CD14-positive monocyte (primary cell): ENCODE measurements at regions not wholly inside any gene's neighbourhood (a gene's known extent, or its start where the extent isn't known, plus 50 kb on each side); places are given as distances from the start of the nearest gene placed in this dataset.

Experiments
- DNase-seq, 3 donors: peaks; one replicate each; pipeline ENCODE4 v3.0.0-alpha.2; 2011 to 2022
- H2AFZ ChIP-seq: 2 replicates; pipeline ENCODE4 v1.6.0; 2012; ENCODE audit warnings: mild to moderate bottlenecking, low read depth, low read length, inconsistent platforms; ENCODE audit not compliant: insufficient read depth, poor library complexity, severe bottlenecking
- H3K27ac ChIP-seq, 2 donors: 1 replicate in 1 of 2; 2 replicates in 1 of 2; pipeline ENCODE4 v1.5.1; 2012 to 2013; ENCODE audit warnings: low read length in 2 of 2, control low read depth in 1 of 2, inconsistent platforms in 1 of 2, low read depth in 1 of 2, mild to moderate bottlenecking in 1 of 2
- H3K27me3 ChIP-seq, 2 donors: one replicate each; pipeline versions ENCODE4 v1.6.0 to v1.6.1; 2011 to 2013; ENCODE audit warnings: low read length in 2 of 2; ENCODE audit not compliant: control insufficient read depth in 2 of 2, insufficient read depth in 2 of 2
- H3K36me3 ChIP-seq, 2 donors: replicated peaks in 1 of 2; 1 replicate in 1 of 2; 2 replicates in 1 of 2; pipeline versions ENCODE4 v1.5.1 to v1.6.1; 2012 to 2013; ENCODE audit warnings: low read length in 2 of 2, control low read depth in 1 of 2, inconsistent platforms in 1 of 2, mild to moderate bottlenecking in 1 of 2; ENCODE audit not compliant: insufficient read depth in 2 of 2, control insufficient read depth in 1 of 2
- H3K4me1 ChIP-seq, 2 donors: 1 replicate in 1 of 2; 2 replicates in 1 of 2; pipeline versions ENCODE4 v1.5.1 to v1.6.1; 2012 to 2013; ENCODE audit warnings: low read length in 2 of 2, control low read depth in 1 of 2, inconsistent platforms in 1 of 2, mild to moderate bottlenecking in 1 of 2, moderate library complexity in 1 of 2; ENCODE audit not compliant: insufficient read depth in 2 of 2, control insufficient read depth in 1 of 2
- H3K4me2 ChIP-seq: replicated peaks from 2 replicates; pipeline ENCODE3; 2012; ENCODE audit warnings: low read length, moderate library complexity, mild to moderate bottlenecking; ENCODE audit not compliant: poor library complexity, severe bottlenecking; ENCODE audit errors: extremely low read depth
- H3K4me3 ChIP-seq, 3 experiments: fragments of 200-600 bp in 1 of 3; sonication (generic) in 1 of 3; replicated peaks in 1 of 3; 1 replicate in 2 of 3; 2 replicates in 1 of 3; pipeline ENCODE4 v1.5.1; 2011 to 2013; ENCODE audit warnings: low read length in 3 of 3, mild to moderate bottlenecking in 3 of 3, control low read depth in 2 of 3, low read depth in 2 of 3, inconsistent platforms in 1 of 3, moderate library complexity in 1 of 3
- H3K79me2 ChIP-seq: 2 replicates; pipeline ENCODE4 v1.6.0; 2012; ENCODE audit warnings: mild to moderate bottlenecking, control low read depth, inconsistent platforms, low read length, moderate library complexity; ENCODE audit not compliant: insufficient read depth
- H3K9ac ChIP-seq: 2 replicates; pipeline ENCODE4 v1.6.0; 2017; ENCODE audit warnings: low read length, mild to moderate bottlenecking; ENCODE audit not compliant: insufficient read depth, poor library complexity, severe bottlenecking
- H3K9me3 ChIP-seq, 2 donors: replicated peaks in 1 of 2; 1 replicate in 1 of 2; 2 replicates in 1 of 2; pipeline versions ENCODE4 v1.5.1 to v1.6.1; 2012 to 2013; ENCODE audit warnings: low read length in 2 of 2, control low read depth in 1 of 2; ENCODE audit not compliant: control insufficient read depth in 1 of 2, insufficient read depth in 1 of 2
- H4K20me1 ChIP-seq: 2 replicates; pipeline ENCODE4 v1.6.0; 2012; ENCODE audit warnings: mild to moderate bottlenecking, low read length, control low read depth, moderate library complexity; ENCODE audit not compliant: insufficient read depth
- H3K27ac Mint-ChIP-seq, 7 donors: one replicate each; pipeline ENCODE4 v1.8.0; 2020; ENCODE audit warnings: mild to moderate bottlenecking in 7 of 7, mixed read lengths in 7 of 7, moderate library complexity in 6 of 7, inconsistent platforms in 2 of 7
- H3K27me3 Mint-ChIP-seq, 3 donors: one replicate each; pipeline ENCODE4 v1.8.0; 2021 to 2022; ENCODE audit warnings: low read depth in 3 of 3, mild to moderate bottlenecking in 3 of 3, mixed read lengths in 3 of 3, moderate library complexity in 3 of 3, inconsistent platforms in 1 of 3
- H3K36me3 Mint-ChIP-seq, 2 donors: one replicate each; pipeline ENCODE4 v1.8.0; 2020; ENCODE audit warnings: mixed read lengths in 2 of 2, inconsistent platforms in 1 of 2, mild to moderate bottlenecking in 1 of 2
- H3K4me1 Mint-ChIP-seq: one replicate; pipeline ENCODE4 v1.8.0; 2020; ENCODE audit warnings: mild to moderate bottlenecking, mixed read lengths
- H3K4me3 Mint-ChIP-seq, 2 donors: one replicate each; pipeline ENCODE4 v1.8.0; 2020; ENCODE audit warnings: mild to moderate bottlenecking in 2 of 2, mixed read lengths in 2 of 2, moderate library complexity in 1 of 2
- H3K9me3 Mint-ChIP-seq, 7 donors: one replicate each; pipeline ENCODE4 v1.8.0; 2020 to 2022; ENCODE audit warnings: mixed read lengths in 7 of 7, mild to moderate bottlenecking in 6 of 7, moderate library complexity in 6 of 7, inconsistent platforms in 2 of 7
- CTCF ChIP-seq: fragments of 200-600 bp; IDR thresholded peaks from one replicate; pipeline ENCODE4 v1.8.0; 2022; ENCODE audit warnings: antibody characterized with exemption, mild to moderate bottlenecking
- WGBS: methylation state at CpG from one replicate; pipeline ENCODE4 v1.1.5; 2013; ENCODE audit warnings: missing lambda C conversion rate; ENCODE audit not compliant: insufficient coverage; 5-methylcytosine and 5-hydroxymethylcytosine counted together
- intact Hi-C, 2 donors: fragments of 100-400 bp; cut with micrococcal nuclease; formaldehyde crosslinking; loops; one replicate each; pipeline versions ENCODE4 v1.15.0 to v1.15.1; 2023

DNA sequence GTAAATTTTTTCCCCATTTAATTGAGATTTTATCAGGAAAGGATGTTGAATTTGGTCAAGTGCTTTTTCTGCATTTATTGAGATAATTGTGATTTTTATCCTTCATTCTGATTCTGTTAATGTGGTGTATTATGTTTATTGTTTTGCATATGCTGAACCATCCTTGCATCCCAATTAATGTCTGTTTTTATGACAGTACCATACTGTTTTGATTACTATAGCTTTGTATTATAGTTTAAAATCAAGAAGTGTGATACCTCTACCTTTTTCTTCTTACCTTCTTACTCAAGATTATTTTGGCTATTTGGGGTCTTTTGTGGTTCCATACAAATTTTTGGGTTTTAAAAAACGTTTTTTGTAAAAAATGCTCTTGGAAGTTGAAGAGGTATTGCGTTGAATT, 357.2 kb downstream of the REEP3 start:
- H3K27ac Mint-ChIP-seq, result no peak overlapping the region

GRCh38 chr10:63883861-63884260, 362.7 kb downstream of the REEP3 start:
- H3K9me3 Mint-ChIP-seq, result peaks cover 0 to 7% (median 2%) of the 10 kb centered on the region in 7 donors
- Histone ChIP-seq H3K4me3 (no peak overlapping the region), H3K27ac (no peak overlapping the region), H3K4me1 (no peaks in the 10 kb centered on the region), H3K36me3 (no peaks in the 10 kb centered on the region), H3K9me3 (no peaks in the 10 kb centered on the region), H3K4me2 (no peak overlapping the region), H3K27me3 (no peaks in the 10 kb centered on the region), H3K9ac (no peak overlapping the region), H4K20me1 (no peaks in the 10 kb centered on the region), H3K79me2 (no peaks in the 10 kb centered on the region), H2AFZ (no peak overlapping the region)
- H3K4me3 Mint-ChIP-seq, result no peak overlapping the region
- H3K36me3 Mint-ChIP-seq, result no peaks in the 10 kb centered on the region
- no peak for DNase-seq
- WGBS, result no CpG with 5 or more reads among the region's 1 CpG
- H3K27ac Mint-ChIP-seq, result no peak overlapping the region
- H3K27me3 Mint-ChIP-seq, result peaks cover 1 to 3% (median 2%) of the 10 kb centered on the region in 3 donors
- intact Hi-C loops, result no loop called here
- H3K4me1 Mint-ChIP-seq, result no peaks in the 10 kb centered on the region
- no peak for TF ChIP-seq CTCF

More for the DNA sequence above, 357.2 kb downstream of the REEP3 start:
- H3K9ac ChIP-seq, result no peak overlapping the region
- no peaks in the 10 kb centered on the region for H3K9me3 ChIP-seq
- no peaks in the 10 kb centered on the region for H4K20me1 ChIP-seq
- H3K27me3 ChIP-seq, result no peaks in the 10 kb centered on the region
- Mint-ChIP-seq H3K4me3 (no peak overlapping the region), H3K27me3 (peaks cover 0 to 3% (median 3%) of the 10 kb centered on the region in 3 donors), H3K9me3 (peaks cover 0 to 10% (median 2%) of the 10 kb centered on the region in 7 donors), H3K36me3 (no peaks in the 10 kb centered on the region), H3K4me1 (no peaks in the 10 kb centered on the region)
- no CpG with 5 or more reads among the region's 2 CpGs for WGBS
- H3K4me1 ChIP-seq, result no peaks in the 10 kb centered on the region
- no peak overlapping the region for H3K27ac ChIP-seq
- no peaks in the 10 kb centered on the region for H3K79me2 ChIP-seq
- DNase-seq, result no peak
- no peak overlapping the region for H3K4me2 ChIP-seq
- H3K36me3 ChIP-seq, result no peaks in the 10 kb centered on the region
- TF ChIP-seq CTCF, result no peak
- no peak overlapping the region for H2AFZ ChIP-seq
- no peak overlapping the region for H3K4me3 ChIP-seq
- intact Hi-C loops, result no loop called here
